Activated CD8-positive, alpha-beta memory T cell treated with anti-CD3 and anti-CD28 coated beads, Interleukin-2, amount 50 U/mL, for 48 hours (primary cell): ENCODE measurements at regions not wholly inside any gene's neighbourhood (a gene's known extent, or its start where the extent isn't known, plus 50 kb on each side); places are given as distances from the start of the nearest gene placed in this dataset.
"Not testable (repeated sequence)": the region's sequence is repeated elsewhere in the genome, so short reads cannot be mapped to it uniquely, and the experiment has no call there.

Experiments
- DNase-seq: peaks from one replicate; pipeline ENCODE4 v3.0.0-alpha.2; 2020

DNA sequence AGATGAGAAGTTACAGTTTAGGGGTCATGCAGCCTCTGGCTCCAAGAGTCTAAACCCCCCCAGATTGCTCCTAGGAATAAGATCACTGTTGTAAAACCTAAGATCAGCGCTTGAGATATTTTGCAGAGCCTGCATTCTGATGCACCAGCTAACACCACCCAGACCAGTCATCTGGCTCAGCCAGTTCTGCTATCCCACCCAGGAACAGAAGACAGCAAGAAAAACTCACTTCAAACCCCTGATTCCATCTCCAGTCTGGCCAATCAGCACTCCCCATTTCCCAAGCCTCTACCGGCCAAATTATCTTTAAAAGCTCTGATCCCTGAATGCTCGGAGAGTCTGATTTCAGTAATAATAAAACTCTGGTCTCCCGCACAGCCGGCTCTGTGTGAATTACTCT is 158.6 kb downstream of the ZNF664 start:
- DNase-seq = no peak

DNA sequence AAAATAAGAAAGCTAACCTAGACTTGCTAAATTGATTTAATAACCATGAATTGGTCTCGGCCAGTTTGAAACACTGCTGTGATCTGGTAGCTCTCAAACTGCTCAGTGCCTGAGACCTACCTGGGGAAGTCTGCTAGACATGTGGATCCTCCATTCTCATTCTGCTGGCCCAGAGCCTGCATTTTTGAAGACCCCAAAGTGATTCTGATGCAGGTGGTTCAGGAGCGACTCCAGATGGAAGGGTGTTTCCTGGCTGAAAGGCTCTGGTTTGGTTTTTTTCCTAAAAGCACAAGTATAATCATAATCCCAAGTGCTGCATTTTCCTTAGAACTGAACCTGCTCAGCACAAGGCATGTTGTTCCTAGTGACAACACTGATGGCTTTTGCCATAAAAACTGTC is 159.5 kb downstream of the ZNF664 start:
- no peak for DNase-seq

DNA sequence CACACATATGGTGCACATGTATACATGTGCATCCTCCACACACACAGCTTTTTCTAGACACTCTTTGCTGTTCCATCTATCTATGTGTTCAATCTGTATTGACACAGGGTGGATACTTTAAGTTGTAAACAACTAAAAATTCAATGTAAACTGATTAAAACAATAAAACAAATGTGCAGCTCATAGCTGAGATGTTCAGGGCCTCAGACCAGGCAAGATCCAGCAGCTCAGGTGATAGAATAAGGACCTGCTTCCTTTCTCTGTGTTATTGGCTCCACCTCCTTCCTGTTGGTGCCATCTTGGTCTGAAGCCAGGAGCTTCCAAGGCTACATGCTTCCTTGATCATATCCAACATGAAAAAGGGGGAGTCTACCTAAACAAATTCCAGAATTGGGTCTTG is 158.1 kb upstream of the RFLNA start:
- DNase-seq = no peak

DNA sequence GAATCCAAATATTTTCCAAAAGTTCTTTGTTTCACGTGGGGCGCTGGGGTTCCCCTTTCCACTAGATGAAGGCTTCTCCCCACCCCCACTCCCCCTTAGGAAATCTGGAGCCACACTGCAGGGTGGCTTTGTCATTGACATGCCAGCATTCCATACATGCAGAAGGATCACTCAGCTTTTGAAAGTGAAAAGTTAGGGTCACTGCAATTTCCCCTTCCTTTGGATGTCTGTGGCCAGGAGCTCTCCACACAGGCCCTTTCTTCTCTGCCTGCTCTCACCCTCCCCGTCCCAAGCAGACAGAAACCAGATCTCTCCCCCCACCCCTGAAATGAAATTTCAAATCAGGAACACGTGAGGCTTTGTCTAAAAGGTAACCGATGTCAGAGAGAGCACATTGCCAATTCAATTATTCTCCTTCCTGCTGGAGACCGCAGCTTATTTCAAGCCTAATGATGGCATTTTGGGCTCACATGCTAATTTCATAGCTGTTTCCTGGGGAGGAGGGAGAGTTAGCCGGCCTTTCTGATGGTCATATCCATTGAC is 153.9 kb upstream of the RFLNA start:
- no peak for DNase-seq

DNA sequence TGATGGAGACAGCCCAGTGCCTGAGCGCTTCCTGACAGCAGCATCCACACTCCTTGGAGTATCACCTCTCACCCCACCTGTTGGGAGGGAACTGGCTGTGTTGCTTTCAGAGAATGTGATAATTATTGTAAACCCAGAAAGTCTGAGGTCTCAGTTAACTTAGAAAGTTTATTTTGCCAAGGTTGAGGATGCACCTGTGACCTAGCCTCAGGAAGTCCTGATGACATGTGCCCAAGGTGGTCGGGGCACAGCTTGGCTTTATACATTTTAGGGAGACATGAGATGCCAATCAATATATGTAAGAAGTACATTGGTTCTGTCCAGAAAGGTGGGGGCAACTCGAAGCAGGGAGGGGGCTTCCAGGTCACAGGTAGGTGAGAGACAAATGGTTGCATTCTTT is 153.3 kb upstream of the RFLNA start:
- DNase-seq = not testable (repeated sequence)

DNA sequence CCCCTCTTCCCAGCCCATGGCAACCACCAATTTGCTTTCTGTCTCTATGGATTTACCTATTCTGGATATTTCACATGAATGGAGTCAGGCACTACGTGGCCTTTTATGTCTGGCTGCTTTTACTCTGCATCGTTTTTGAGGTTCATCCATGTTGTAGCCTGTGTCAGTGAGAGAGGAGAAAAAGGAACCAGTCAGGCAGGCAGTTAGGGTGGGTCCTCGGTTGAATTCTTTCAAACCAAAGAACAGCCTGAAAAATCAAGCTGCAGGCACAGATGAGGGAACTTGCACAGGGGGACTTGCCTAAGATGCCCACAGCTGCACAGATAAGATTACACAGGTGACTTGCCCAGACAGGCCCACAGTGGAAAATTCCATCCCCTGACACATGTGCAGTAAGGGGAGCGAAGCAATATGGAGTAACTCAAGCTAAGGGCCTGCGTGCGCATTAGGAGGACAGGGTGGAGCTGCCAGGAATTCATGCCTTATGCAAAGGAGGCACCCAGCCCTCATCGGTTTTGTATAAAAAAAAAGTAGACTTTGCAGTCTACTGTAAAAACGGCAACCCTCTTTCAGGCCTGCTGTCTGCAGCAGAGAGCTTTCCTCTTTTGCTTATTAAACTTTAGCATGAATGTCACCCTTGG is 152.4 kb upstream of the RFLNA start:
- DNase-seq = no peak

DNA sequence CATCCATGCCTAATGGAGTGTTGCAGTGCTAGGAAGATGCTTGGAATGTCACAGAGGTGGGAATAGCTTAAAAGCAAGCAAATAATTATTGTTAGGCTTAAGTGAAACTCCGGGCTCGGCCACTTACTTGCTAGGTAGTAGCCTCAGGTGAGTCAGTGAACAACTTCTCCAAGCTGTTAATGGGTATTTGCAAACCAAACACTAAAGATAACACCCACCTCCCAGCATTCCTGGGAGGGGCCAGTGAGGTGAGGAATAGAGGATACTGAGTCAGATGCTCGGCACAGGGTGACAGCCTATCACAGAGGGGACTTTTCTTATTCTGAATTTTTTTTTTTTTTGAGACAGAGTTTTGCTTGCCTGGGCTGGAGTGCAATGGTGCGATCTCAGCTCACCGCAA is 151.2 kb upstream of the RFLNA start:
- no peak for DNase-seq

DNA sequence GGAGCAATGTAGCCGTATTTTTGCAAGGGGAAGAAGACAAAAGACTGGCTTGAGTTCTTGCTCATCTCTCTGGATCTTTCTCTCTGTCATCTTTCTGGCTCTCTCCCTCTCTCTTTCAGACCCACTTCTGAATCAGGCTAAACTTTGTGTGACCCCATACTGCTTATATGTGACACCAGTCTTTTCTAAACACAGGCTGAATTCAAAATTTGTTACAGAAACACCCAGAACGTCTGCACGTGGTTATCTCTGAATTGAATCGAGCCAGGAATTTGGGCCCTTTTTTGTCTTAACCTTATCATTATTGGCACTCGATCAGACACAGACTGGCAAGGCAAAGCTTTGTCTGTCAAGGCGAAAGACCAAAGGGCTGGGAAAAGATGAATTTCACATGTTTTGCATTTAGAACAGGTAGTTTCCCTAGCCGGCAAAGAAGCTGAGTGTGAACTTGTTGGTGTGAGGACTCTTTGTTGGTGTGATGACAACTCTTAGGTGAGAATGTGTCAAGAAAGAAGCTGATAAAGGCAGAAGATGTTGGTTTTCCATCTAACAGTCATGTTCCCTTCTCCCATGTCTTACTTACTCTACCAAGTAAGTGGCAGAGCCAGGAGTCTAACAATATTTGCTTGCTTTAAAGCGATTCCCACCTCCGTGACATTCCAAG is 150.2 kb upstream of the RFLNA start:
- DNase-seq = no peak

DNA sequence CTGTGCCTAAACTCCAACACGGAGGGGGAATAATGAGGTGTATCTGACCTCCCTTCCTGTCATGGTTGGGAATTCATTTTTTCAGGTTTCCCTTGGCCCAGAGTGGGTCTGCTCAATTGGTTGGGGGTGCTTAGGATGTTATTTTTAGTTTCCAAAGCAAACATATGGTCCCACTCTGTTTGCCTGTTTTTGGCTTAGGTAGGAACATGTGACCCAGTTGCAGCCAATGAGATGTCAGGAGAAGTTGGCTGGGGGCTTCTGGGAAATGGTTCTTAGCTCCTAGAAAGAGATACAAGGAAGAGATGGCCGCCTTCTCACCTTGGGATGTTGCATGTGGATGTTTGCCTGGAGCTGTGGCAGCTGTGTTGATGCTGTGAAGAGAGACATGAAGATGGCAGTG is 147.9 kb upstream of the RFLNA start:
- DNase-seq = no peak

DNA sequence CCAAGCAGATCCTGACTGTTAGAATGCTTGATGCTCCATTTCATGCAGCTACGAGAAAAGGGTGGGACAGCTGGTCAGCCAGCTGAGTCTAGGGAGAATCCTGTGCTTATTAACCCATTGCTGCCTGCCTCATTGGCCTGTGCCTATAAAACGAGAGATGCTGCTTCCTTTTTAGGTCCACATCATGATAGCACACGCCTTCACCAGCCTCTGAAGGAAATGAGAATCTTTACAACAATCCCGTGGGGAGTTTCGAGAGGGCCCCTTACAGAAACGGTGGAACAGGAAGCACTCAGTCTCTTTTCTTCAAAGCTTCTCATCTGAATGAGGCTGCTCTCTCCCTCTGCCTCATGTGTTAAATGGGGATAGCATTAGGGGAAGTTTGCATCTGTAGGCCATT is 147.3 kb upstream of the RFLNA start:
- no peak for DNase-seq

DNA sequence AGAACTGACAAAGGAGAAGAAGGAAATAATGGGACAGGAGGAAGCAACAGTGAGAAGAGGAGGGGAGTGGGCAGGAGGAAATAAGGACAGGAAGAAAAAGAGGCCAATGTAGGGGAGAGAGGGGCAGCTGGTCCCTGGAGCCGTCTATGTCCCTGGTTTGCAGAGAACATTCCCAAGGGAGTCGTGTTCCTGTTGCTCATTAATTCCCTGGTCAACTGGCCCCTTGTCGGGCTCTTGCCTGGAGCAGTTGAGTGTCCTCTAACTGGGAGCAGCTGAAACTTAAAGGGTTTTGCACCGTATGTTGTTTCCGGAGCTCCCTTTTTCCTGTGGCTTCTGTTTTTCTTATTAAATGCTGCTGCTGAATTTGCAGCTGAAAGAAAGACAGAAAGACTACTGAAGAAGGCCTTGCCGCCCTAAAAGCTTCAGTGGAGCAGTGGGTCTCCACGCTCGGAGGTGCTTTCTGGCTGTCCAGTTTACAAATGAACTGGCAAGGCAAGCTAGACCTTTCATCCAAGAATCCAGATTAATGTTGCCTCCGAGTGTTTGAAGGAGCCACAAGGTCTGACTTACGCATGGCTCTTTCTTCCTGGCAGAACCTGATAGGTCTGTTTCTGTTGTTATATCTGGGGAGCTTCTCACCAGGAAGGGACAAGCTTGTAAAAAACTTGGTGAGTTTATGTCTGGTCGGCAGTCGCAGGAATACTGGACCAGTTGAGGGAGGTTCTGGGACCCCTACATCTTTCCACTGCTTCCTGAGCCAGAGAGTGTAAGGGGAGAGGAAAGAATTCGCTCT is 146.2 kb upstream of the RFLNA start:
- DNase-seq = no peak

DNA sequence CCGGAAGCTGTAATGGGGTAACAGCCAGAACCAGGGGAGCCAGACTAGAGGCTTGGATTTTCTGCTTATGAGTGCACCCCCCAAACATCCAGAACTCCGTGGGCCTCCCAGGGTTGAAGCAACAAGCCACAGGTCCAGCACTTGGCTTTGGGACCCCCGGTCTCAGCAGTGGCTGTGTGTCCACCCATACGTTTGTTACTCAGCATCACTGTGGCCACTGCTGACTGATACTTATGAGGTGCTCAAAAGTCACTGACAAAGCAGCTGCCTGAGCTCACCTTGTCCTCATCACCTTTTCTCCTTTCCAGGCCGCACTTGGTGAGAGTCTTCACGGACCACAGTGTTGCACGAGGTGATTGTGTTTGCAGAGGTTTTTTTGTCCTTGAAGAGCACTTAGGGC is 145.6 kb upstream of the RFLNA start:
- no peak for DNase-seq

DNA sequence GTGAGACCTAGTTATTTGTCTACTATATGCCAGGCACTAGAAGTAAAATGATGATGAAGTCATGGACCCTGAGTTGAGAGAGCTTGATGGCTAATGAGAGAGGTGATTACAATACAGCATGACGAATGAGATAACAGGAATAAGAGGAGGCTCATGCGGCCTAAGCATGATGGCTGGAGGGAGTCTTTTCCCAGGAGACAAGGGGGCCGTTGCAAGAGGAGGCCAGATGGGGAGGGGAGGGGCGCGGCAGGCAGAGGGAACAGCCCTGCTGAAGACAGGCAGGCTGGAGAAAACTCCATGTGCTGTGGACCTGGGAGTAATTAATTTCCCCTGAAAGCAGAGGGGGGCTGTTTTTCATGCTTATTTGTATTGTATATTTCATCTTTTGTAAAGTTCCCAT is 144.7 kb upstream of the RFLNA start:
- DNase-seq = no peak

DNA sequence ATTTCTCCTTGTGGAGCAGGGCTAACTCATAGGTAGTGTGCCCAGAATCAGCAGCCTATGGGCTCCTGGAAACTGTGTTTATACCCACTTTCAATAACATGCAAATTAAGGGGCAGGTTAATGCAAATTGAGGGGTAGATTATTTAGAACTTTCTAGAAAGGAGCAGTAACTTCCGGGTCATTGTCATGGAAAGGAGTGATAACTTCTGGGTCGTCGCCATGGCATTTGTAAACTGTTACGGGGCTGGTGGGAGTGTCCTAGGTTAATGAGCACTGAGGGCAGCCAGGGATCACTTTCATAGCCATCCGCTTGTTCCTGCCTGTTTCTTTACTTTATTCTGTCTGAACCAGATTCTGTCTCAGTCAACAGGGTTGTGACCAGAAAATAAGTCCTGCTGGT is 143.3 kb upstream of the RFLNA start:
- DNase-seq = no peak

DNA sequence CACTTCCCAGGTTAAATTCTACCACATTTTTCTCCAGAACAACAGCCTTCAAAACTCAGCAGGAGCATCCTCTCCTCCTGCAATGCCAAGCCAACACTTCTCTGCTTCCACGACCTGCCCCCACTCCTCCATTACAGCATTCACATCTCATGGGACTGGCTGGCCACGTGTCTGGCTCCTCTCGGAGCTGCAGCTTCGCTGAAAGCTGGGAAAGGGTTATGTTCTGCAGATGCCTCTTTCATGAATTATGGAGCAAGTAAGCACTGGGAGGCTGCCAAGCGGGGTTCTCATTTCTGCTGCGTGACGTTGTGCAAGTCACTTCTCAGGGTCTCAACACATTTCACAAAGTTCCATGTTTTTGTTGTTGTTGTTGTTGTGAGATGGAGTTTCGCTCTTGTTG is 142.2 kb upstream of the RFLNA start:
- DNase-seq = no peak

DNA sequence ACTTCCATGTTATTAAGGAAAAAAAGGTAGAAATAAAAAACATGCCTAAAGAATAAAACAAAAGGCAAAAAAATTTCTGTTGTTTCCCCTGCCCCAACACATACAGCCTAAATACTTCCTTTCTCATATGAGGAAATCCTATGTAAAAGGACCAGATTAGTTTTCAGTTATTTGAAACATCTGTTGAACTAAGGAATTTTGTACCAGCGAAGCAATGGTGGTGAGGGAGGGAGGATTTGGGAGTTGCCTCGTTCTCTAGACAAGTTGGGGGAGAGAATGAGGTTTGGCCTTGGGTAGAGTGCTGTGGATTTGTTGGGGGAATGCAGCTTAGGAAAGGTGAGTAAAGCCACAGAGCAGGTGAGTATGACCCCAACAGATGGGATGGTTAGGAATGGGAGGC is 141.5 kb upstream of the RFLNA start:
- DNase-seq = no peak

DNA sequence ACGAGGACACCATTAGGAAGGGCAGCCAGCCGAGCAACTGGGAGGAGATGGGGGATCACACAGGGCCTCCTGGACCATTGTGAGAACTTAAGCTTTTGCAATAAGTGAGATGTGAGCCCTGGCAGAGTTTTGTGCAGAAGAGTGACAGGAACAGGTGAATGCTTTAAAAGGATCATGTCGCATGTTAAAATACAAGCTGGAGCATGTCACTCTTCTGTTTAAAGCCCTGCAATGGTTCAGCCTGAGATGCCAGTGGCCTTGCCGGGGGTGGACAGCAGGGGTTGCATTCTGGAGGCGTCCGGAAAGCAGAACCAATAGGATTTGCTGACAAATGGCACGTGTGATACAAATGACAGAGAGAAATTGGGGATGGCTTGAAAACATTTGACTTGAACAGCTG is 137.5 kb upstream of the RFLNA start:
- no peak for DNase-seq

DNA sequence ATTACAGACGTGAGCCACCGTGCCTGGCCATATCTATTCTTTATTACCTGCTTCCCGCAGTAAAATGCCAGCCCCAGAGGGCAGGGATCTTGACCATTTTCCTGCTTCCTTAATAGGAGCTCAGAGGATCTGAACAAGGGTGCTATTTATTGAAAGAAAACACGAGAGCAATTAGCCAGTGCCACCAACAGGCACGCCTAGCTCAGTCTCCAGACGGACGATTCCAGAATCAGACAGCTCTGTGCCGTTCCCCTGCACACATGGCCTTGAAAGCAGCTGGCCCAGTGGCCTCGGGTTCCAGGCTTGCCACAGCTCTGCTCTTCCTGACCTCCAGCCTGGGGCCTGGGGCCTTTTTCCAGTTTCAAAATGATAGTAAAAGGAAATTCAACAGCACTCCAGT is 135.2 kb upstream of the RFLNA start:
- no peak for DNase-seq

DNA sequence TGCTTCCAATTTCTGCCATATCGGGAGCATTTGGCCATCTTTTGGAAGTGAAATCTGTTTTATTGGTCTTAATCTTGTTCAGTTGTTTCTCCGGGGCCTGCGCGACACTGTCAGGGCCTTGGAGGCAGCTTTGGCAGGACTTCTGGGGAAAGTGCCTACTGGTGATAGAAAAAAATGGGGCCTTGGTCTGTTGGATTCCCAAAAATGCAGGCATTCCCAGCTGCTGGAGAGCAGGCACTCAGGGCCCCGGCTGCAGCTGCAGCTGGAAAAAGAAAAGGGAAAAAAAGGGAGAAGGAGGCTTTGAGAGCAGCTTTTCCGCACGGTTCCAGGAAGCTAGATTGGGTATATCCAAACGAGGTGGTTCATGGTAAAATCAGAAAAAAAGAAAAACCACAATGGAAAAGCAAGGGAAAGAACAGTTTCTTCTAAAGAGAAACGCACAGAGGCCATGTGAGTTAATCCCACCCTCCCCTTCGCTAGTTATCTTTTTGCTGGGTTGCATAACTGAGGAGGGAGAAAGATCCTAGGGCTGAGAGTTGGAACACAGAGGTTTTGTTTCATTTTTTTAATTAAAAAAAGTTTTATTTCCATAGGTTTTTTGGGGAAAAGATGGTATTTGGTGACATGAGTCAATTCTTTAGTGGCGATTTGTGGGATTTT is 134.7 kb upstream of the RFLNA start:
- no peak for DNase-seq

DNA sequence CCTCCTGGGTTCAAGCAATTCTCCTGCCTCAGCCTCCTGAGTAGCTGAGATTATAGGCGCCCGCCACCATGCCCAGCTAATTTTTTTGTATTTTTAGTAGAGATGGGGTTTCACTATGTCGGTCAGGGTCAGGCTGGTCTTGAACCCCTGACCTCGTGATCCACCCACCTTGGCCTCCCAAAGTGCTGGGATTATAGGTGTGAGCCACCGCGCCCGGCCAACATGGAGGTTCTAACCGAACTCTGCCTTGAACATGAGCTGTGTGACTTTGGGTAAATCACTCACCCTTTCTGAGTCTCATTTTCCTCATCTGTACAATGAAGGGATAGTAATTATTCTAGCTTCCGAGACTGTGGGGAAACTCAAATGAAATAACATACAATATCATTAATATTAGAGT is 133.5 kb upstream of the RFLNA start:
- not testable (repeated sequence) for DNase-seq

DNA sequence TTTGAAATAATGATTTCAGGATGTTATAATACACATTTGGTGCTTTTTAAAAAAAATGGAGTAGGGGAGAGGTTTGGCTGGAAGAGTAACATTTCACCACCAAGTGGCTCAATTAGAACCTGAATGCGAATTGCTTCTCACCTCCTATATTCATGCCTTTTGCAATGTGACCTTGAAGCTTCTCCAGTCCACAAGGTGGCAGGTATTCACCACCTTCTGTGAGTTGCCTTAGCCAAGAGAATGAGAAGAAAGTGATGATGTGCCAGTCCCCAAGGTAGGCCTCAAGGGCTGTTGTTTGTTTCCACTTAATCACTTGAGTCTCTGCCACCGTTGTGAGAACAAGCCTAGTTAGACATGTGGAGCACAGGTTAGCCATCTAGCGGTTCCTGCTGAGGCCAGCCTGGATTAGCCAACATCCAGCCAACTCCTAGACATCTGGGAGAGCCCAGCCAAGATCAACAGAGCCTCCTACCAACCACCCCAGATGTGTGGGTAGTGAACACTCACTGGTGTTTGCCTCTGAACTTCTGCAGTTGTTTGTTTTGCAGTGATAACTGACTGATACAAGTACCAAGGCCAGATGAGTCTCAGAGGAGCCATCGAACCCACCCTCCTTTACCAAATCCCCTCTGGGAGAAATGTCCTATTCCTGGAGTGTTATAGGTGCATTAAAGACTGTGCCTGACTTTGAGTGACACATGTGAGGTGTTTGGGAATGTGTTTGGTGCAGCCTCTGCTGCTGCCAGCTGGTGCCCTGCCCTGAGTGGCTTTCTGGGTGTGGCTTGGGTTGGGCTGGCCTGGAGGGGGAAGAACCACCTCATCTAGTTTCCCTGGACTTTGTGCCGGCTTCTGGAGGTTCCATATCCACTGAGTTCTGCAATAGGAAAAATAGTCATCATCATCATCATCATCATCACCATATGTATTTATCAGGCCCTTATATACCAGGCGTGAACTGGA is 132.5 kb upstream of the RFLNA start:
- DNase-seq = no peak

DNA sequence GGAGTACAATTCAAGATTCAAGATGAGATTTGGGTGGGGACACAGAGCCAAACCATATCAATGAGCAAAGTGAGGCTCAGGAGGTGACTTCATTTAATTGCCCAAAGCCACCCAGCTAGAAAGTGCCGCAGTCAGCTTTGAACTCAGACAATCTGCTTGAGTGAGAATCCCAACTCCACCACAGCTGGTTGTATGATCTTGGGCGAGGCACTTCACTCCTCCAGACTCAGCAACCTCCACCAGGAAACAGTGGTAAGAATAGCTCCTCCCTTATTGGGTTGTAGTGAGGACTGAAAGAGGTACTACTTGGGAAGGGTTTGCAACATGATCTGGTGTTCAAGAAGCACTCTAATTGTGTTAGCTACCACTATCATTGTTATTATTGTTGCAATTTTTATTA is 129.2 kb upstream of the RFLNA start:
- no peak for DNase-seq
